Liver (tissue), 3 donors: ENCODE measurements at regions not wholly inside any gene's neighbourhood (a gene's known extent, or its start where the extent isn't known, plus 50 kb on each side); places are given as distances from the start of the nearest gene placed in this dataset.

Experiments used
- HNF4A ChIP-seq, 2 donors: conservative IDR thresholded peaks; 2 replicates each; pipeline ENCODE4 v1.6.1; 2016; ENCODE audit warnings: antibody characterized with exemption in 2 of 2, mild to moderate bottlenecking in 2 of 2
- RAD21 ChIP-seq, 2 donors: IDR thresholded peaks; 2 replicates each; pipeline ENCODE4 v1.6.1; 2016; ENCODE audit warnings: antibody characterized with exemption in 2 of 2, mild to moderate bottlenecking in 2 of 2
- RXRA ChIP-seq, 2 donors: IDR thresholded peaks; 2 replicates each; pipeline ENCODE4 v1.6.1; 2017 to 2018; ENCODE audit warnings: antibody characterized with exemption in 2 of 2, mild to moderate bottlenecking in 1 of 2
- TAF1 ChIP-seq: conservative IDR thresholded peaks from 2 replicates; pipeline ENCODE4 v1.6.1; 2016; ENCODE audit warnings: antibody characterized with exemption, mild to moderate bottlenecking
- YY1 ChIP-seq: IDR thresholded peaks from 2 replicates; pipeline ENCODE4 v1.6.1; 2016; ENCODE audit warnings: antibody characterized with exemption, mild to moderate bottlenecking
- TF ChIP-seq, protein P1 (sequence below): fragments of 150-350 bp; IDR thresholded peaks from 2 replicates; pipeline ENCODE4 v1.5.1; 2017; ENCODE audit warnings: improper control_type of control experiment, low read depth, low read length; ENCODE audit not compliant: missing input control
- TF ChIP-seq, protein P2 (sequence below): IDR thresholded peaks from 2 replicates; pipeline ENCODE4 v1.6.1; 2016; ENCODE audit warnings: antibody characterized with exemption, mild to moderate bottlenecking
- TF ChIP-seq, protein P3 (sequence below): IDR thresholded peaks from 2 replicates; pipeline ENCODE4 v1.6.1; 2016; ENCODE audit warnings: antibody characterized with exemption
- TF ChIP-seq, protein P4 (sequence below): IDR thresholded peaks from 2 replicates; pipeline ENCODE4 v1.6.1; 2016; ENCODE audit warnings: antibody characterized with exemption
- donor health status: healthy.
- donor health status: healthy.

DNA sequence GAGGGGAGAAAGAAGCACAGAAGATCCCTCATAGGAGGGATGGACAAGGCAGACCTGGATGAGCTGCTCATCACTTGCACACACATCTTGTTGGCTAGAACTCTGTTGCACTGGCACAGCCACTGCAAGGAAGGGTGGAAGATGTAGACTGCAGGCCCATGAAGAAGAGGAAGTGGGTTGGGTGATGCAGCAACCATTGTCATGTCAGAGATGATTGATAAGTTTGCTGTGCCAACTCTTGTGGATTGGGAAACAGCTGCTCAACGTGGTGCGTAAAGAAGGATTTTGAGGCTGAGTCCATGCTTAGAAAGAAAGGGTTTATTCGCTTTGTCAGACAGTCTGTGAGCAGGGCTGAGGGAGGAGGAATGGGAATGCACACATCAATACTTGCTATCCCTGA is 161.4 kb upstream of the MPHOSPH6 start:
- TF ChIP-seq, protein P1, sequence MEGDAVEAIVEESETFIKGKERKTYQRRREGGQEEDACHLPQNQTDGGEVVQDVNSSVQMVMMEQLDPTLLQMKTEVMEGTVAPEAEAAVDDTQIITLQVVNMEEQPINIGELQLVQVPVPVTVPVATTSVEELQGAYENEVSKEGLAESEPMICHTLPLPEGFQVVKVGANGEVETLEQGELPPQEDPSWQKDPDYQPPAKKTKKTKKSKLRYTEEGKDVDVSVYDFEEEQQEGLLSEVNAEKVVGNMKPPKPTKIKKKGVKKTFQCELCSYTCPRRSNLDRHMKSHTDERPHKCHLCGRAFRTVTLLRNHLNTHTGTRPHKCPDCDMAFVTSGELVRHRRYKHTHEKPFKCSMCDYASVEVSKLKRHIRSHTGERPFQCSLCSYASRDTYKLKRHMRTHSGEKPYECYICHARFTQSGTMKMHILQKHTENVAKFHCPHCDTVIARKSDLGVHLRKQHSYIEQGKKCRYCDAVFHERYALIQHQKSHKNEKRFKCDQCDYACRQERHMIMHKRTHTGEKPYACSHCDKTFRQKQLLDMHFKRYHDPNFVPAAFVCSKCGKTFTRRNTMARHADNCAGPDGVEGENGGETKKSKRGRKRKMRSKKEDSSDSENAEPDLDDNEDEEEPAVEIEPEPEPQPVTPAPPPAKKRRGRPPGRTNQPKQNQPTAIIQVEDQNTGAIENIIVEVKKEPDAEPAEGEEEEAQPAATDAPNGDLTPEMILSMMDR, result no peak
- TF ChIP-seq, protein P2, sequence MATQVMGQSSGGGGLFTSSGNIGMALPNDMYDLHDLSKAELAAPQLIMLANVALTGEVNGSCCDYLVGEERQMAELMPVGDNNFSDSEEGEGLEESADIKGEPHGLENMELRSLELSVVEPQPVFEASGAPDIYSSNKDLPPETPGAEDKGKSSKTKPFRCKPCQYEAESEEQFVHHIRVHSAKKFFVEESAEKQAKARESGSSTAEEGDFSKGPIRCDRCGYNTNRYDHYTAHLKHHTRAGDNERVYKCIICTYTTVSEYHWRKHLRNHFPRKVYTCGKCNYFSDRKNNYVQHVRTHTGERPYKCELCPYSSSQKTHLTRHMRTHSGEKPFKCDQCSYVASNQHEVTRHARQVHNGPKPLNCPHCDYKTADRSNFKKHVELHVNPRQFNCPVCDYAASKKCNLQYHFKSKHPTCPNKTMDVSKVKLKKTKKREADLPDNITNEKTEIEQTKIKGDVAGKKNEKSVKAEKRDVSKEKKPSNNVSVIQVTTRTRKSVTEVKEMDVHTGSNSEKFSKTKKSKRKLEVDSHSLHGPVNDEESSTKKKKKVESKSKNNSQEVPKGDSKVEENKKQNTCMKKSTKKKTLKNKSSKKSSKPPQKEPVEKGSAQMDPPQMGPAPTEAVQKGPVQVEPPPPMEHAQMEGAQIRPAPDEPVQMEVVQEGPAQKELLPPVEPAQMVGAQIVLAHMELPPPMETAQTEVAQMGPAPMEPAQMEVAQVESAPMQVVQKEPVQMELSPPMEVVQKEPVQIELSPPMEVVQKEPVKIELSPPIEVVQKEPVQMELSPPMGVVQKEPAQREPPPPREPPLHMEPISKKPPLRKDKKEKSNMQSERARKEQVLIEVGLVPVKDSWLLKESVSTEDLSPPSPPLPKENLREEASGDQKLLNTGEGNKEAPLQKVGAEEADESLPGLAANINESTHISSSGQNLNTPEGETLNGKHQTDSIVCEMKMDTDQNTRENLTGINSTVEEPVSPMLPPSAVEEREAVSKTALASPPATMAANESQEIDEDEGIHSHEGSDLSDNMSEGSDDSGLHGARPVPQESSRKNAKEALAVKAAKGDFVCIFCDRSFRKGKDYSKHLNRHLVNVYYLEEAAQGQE, result no peak
- no peak for TF ChIP-seq YY1
- TF ChIP-seq TAF1, result no peak
- TF ChIP-seq, protein P3, sequence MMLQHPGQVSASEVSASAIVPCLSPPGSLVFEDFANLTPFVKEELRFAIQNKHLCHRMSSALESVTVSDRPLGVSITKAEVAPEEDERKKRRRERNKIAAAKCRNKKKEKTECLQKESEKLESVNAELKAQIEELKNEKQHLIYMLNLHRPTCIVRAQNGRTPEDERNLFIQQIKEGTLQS, result no peak
- TF ChIP-seq RXRA (IDR thresholded peaks at IDR 0.05), result no peak
- no peak for TF ChIP-seq RAD21 (IDR thresholded peaks at IDR 0.05)
- TF ChIP-seq, protein P4, sequence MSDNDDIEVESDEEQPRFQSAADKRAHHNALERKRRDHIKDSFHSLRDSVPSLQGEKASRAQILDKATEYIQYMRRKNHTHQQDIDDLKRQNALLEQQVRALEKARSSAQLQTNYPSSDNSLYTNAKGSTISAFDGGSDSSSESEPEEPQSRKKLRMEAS, result no peak
- TF ChIP-seq HNF4A (conservative IDR thresholded peaks at IDR 0.05), result no peak
